GM20000 (cell line): ENCODE measurements at regions not wholly inside any gene's neighbourhood (a gene's known extent, or its start where the extent isn't known, plus 50 kb on each side); places are given as distances from the start of the nearest gene placed in this dataset.

ENCODE experiments used
- DNase-seq: peaks from one replicate; pipeline ENCODE4 v3.0.0; 2012; ENCODE audit warnings: low spot score
- TF ChIP-seq, protein P1 (sequence below): IDR thresholded peaks from 2 replicates; pipeline ENCODE4 v1.5.1; 2012; ENCODE audit warnings: mild to moderate bottlenecking, control low read depth; ENCODE audit errors: extremely low read depth, missing control alignments

DNA sequence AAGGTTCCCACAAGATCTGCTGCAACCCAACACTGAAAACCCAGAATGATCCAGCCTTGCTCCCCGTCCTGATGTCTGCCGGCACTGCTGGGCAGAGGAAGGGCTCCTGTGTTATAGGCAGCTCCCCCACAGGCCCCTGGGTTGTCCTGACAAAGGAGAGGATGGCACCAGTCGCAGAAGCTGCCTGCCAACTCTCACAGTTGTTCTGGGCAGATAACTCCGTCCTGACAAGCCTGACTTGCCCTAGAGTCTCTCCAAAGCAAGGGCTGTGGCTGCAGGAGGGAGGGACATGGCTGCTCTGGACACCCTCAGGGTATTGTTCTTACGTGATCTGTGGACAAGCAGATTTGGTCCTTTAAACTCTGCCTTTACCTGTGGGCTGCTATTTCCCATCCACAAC, 243.8 kb downstream of the CDH26 start:
- TF ChIP-seq, protein P1, sequence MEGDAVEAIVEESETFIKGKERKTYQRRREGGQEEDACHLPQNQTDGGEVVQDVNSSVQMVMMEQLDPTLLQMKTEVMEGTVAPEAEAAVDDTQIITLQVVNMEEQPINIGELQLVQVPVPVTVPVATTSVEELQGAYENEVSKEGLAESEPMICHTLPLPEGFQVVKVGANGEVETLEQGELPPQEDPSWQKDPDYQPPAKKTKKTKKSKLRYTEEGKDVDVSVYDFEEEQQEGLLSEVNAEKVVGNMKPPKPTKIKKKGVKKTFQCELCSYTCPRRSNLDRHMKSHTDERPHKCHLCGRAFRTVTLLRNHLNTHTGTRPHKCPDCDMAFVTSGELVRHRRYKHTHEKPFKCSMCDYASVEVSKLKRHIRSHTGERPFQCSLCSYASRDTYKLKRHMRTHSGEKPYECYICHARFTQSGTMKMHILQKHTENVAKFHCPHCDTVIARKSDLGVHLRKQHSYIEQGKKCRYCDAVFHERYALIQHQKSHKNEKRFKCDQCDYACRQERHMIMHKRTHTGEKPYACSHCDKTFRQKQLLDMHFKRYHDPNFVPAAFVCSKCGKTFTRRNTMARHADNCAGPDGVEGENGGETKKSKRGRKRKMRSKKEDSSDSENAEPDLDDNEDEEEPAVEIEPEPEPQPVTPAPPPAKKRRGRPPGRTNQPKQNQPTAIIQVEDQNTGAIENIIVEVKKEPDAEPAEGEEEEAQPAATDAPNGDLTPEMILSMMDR, result no peak
- no peak for DNase-seq

DNA sequence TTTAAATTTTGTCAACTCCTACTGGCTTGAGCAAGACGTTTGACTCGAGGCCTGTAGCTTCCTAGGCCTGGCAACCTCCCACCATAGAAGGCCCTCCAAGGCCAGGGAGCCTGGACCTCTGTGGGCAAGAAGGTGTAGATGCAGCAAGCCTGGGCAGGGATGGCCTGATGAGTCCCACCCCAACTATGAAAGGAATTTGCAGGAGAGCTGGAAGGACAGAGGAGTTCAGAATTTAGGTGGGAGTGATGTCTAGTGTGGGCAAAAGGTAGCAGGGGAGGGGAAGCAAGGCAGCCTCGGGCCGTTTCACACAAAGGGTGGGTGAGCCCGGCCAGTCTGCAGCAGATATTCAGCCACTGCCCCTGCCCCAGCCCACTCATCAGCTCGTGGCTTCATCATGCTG, 245.2 kb downstream of the CDH26 start:
- no peak for DNase-seq

DNA sequence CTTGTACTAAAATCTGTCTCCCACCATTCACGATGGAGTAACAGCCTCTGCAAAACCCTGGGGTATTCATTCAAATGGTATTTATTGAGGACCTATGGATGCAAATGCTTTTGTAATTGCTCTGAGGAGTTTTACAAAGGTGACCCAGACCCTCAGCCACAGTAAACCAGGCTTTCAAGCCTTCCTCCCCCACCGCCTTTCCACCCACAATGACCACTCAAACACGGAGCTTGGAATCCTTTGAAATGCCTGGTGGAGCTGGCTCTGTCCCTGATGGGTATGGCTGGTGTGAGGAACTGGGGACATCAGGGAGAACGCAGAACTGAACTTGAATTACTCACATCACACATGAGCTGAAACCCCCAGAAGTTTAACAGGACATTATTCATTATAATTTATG, 246.4 kb downstream of the CDH26 start:
- TF ChIP-seq, protein P1, result no peak
- no peak for DNase-seq

More for the DNA sequence above, 245.2 kb downstream of the CDH26 start:
- TF ChIP-seq, protein P1, result no peak

- DNase-seq, result peak; percentile 13
- TF ChIP-seq, protein P1, result no peak
Measured at GRCh38 chr20:60206259-60206658, 248.0 kb downstream of the CDH26 start.

- no peak for DNase-seq
- TF ChIP-seq, protein P1, result no peak
Measured at GRCh38 chr20:60209048-60209447, 250.8 kb downstream of the CDH26 start.

DNA sequence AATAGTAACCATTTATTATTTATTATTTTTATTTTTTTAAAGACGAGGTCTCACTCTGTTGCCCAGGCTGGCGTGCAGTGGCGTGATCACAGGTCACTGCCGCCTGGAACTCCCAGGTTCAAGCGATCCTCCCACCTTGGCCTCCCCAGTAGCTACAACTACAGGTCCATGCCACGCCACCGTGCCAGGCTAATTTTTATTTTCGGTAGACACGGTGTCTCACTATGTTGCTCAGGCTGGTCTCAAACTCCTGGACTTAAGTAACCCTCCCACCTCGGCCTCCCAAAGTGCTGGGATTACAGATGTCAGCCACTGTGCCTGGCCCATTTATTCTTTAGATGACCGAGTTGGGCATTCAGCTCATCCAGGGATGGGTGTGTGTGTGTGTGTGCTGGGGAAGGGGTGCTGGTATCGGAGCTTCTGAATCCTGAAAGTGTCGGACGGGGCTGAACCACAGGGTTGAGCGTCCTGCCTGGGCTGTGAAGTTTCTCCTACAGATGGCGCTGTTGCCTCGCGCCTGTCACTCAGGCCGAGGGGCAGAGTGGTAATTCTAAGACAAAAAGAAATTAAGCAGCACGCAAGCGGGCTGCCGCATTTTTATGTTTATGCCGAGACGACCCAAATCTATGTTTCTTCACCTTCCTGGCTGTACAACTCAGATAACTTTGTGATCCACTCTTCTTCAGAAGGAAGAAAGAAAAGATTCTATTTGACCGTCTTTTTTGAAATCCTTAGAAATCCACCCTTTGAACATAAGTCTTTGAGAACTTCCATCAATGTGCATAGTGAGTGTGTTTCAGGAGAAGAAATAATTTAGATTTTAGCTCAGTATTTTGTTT, 252.8 kb downstream of the CDH26 start:
- TF ChIP-seq, protein P1, result peak; percentile 79
- DNase-seq, result peak; percentile 43

GRCh38 chr20:60211618-60212463, 253.6 kb downstream of the CDH26 start:
- DNase-seq, result no peak
- TF ChIP-seq, protein P1, result no peak
